ENCODE measurements at regions not wholly inside any gene's neighbourhood (a gene's known extent, or its start where the extent isn't known, plus 50 kb on each side); places are given as distances from the start of the nearest gene placed in this dataset.

GRCh38 chr12:13380297-13380696 is 183.8 kb downstream of the EMP1 start:
- DNase-seq (ENCODE audit: low read depth): no peak

DNA sequence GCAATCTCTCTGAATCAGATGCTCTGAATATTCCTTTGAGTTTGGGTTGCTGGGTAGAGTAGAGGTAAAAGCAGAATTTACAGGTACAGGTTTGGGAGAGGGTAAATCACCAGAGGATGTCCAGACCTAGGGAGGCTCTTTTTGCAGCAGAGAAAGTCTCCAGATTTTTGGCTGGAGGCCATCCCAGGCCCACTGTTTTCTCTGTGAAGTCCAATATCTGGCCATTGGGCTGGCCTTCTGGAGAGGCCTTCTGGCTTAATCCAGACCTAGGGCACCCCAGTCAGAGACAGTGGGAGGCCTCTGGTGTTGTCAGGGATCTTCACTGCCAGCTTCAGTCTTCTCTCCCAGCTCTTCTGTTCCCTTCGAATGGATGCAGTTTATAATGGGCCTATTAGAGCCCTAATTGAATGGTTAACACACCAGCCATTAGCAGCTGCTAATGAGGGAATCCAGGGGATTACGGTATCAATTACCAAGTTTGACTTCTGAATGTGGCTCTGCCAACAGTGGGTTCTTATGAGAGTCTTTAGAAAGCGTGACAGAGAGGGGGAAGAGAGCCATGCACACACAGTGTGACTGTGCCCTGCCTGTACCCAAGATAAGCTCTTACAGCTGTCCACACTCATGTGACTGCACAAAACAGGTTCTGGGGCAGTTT is 183.1 kb downstream of the EMP1 start:
- DNase-seq (ENCODE audit: low read depth): no peak

GRCh38 chr12:13377698-13378097 is 181.2 kb downstream of the EMP1 start:
- DNase-seq (ENCODE audit: low read depth): no peak

GRCh38 chr12:13376610-13377373 is 180.3 kb downstream of the EMP1 start:
- no peak for DNase-seq (ENCODE audit: low read depth)

GRCh38 chr12:13375583-13376345 is 179.2 kb downstream of the EMP1 start:
- no peak for DNase-seq (ENCODE audit: low read depth)

DNA sequence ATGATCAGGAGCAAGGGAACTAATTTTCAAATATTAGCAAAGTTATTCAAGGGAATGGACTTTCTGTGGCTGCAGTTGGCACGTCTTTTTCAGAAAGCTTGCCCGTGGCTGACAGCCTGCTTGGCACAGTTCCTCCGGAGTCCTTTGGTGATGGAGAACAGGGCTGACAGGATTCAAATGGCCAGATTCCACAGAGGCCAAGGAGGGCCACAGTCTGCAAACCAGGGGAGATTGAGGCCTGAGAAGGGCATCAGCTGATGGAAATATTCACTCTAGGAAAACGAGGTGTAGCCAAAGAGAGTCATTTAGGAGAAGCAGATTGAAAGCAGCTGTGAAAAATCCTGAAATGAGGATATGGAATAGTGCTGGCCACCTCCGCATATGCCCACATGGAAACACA is 178.3 kb downstream of the EMP1 start:
- no peak for DNase-seq (ENCODE audit: low read depth)

- DNase-seq (ENCODE audit: low read depth): no peak
These were observed 177.3 kb downstream of the EMP1 start for GRCh38 chr12:13373803-13374202.

GRCh38 chr12:13373131-13373530 is 176.6 kb downstream of the EMP1 start:
- DNase-seq (ENCODE audit: low read depth): no peak

- no peak for DNase-seq (ENCODE audit: low read depth)
These were observed 175.9 kb downstream of the EMP1 start for GRCh38 chr12:13372386-13372785.

GRCh38 chr12:13371797-13372196 is 175.3 kb downstream of the EMP1 start:
- DNase-seq (ENCODE audit: low read depth): no peak

DNA sequence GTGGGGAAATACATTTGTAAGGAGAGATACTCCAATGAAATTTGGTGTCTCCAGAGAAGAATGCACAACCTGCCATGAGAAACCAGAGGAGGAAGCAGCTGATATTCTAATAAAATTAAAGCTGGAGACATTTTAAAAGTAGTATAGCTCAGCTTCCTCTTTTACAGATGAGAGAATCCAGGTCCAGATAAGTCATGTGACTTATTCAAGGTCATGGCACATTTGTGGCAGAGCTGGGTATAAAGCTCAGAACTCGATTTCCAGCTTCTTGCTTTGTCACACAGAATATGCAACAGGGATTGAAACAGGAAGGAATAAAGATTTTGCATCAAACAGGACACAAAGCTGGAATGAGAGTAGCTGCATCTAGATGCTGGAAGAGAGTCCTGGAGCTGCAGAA is 174.8 kb downstream of the EMP1 start:
- no peak for DNase-seq (ENCODE audit: low read depth)

DNA sequence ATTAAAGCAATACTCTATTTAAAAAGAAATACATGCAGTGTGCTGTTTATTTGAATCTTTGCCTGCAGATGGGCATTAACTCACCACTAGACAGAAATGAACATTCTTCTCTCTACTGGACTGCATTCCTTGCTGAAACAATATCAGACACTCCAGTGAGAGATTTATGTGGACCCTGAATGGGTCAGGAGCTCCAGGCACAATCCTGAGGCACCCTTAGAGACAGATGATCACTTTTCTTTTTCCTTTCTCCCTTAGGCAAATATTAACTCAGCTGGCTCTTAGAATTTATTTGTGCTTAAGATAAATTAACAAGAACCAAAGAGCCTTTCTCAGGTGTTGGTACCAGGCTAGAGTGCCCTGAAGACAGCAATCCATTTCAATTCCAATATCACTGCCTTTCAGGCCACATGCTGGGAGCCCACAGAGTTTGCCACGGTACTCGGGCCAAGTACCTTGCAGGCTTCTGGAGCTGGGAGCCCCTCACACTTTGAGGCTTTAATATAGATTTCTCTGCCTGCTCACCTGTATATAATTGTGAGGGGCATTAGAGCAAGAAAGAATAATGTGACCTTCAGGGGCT is 173.0 kb downstream of the EMP1 start:
- DNase-seq (ENCODE audit: low read depth): no peak

- DNase-seq (ENCODE audit: low read depth): no peak
These were observed 172.4 kb downstream of the EMP1 start for GRCh38 chr12:13368971-13369370.

DNA sequence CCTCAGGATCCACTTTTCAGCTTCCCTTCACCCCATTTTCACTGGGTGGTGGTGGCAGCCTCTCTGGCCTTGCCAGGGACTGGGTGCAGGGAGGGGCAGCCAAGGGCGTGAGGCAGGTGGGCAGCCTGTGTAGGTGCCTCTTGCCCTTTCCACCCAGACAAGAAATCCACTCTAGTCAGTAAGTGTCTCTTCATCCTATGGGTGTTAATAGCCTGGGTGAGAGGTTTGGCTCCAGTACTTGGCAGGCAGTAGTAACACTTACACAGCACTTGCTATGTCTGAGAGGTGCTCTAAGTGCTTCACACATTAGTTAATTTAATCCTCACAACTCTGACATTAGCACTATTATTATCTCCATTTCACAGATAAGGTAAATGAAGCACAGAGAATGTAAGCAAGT is 171.9 kb downstream of the EMP1 start:
- DNase-seq (ENCODE audit: low read depth): no peak

DNA sequence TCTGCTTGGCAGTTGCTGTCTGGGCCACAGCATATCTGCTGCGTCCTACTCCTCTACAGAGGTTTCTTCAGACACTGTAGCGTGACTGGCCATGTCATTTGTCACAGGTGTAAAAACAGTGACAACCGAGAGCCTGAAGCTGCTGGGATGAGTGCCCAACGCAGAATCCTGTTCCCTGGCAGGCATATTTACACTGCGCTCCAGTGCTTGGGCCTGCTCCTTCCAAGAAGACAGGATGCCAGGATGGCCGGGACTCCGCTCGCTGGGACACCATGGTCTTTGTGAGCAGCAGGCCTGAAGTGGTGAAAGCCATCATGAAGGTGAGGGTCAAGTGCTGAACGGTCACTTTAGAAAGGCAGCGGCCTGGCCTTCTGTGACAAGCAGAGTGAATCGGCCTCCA is 171.4 kb downstream of the EMP1 start:
- no peak for DNase-seq (ENCODE audit: low read depth)

DNA sequence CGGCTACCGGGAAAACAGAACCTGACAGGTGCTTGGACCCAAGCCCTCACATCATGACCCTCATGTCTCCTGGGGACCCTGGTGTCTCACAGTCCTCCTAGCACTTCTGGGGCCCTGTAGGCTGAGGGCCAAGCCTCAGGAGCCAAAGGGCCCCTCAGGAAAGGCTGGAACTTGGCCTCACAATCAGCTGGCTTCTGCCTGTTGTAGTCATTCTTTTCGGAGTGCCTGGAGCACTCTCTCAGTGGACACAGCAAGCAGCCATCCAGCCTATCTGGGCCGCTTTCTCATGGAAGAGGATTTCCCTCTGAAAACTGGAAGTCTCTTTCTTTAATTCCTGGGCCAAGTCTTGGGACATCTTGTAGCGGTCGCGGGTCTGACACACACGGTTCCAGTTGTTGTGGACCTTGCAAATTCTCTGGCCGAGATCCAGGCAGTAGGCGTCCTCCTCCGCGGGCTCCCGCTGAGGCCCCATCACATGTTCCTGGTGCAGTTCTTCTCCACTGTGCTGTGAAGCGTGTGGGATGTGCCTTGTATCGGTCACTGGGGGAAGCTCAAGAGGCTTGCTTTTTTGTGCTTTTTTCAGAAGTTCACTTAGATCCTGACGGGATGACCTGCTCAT is 169.3 kb downstream of the EMP1 start:
- no peak for DNase-seq (ENCODE audit: low read depth)

DNA sequence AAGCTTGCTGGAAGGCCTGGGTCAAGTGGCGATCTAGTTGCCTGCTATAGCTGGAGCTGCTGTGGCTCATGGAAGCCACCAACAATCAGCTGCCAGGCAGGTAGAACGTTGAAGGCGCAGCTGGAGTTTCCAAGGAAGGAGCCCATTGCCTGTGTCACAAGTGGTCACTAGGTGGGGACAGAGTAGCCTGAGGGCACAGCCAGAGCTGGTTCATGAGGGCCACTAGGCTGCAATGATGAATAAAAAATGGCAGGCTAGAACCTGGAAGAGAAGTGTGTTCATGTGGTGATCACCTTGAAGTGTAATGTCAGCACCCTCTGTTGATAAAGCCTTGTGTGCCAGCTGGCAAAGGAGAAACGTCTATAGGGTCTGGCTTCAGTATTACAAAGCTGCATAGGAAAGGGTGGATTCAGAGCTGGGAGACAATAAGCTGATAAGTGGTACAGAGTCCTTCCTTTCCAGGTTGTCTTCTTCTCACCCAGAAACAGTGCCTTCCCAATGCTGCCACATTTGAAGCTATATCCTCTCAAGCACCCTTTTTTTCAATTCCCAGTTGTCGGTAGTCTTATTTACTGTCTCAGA is 165.8 kb downstream of the EMP1 start:
- DNase-seq (ENCODE audit: low read depth): no peak

- DNase-seq (ENCODE audit: low read depth): no peak
These were observed 163.1 kb downstream of the EMP1 start for GRCh38 chr12:13359636-13360035.

DNA sequence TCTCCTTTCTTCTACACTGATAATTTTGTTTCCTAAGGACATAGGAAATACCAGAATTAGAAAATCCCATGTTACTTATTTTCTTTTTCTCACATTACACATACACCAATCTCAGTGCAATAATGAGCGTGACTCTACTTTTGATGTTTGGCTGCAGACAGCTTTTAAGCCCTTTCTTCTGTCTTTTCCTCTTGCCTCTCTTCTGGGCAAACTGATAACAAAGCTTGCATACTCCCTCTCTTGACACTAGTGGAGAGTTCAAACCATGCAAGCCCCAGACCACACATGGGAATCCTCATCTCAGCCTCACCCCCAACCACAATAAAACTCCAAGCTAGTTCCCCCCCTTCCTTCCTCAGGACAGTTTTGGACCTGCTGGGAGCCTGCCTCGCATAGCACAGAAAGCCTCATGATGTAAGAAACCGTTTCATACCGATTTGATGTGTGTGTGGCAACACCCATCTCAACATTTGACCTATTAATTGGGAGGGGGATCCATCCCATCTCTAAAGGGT is 161.9 kb downstream of the EMP1 start:
- DNase-seq (ENCODE audit: low read depth): no peak

DNA sequence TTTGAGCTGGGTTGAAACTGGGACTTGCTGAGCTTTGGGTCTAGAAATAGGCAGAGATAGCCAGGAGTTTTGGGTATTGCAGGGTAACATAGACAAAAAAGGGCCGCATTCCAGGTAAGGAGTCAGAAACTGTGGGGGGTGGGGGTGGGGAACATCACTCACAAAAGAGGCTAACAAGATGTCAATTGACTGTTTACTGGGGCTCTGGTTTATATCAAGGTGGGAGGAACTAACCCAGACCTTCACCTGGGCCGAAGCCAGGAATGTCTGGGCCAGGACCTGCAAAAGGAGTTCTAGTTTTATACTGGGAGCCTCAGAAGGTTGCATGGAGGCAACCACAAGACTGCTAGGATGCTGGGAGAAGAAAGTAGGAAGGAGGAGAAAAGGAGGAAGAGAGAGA is 154.4 kb downstream of the EMP1 start:
- no peak for DNase-seq (ENCODE audit: low read depth)

DNA sequence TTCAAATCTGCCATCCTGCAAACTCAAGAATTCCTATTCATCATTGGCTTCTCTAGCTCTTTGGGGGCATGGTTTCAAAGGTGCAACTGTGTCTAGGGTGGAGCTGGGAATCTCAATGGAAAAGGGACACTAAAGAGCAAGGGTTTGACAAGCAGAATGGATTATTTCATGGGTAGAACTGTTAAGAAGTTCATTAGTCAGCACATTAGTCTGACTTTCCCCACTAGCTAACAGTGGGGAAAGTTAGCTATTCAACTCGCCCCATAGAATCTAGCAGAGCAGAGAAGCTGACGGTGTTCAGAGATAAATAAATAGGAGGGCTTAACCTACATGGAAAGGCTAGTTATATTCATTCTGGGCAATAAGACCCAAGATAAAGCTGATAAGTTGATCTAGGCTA is 153.9 kb downstream of the EMP1 start:
- no peak for DNase-seq (ENCODE audit: low read depth)

GRCh38 chr12:13348464-13348863 is 151.9 kb downstream of the EMP1 start:
- DNase-seq (ENCODE audit: low read depth): no peak

Data from GM04504 (cell line).